Transverse colon (tissue), 4 donors: ENCODE measurements at regions not wholly inside any gene's neighbourhood (a gene's known extent, or its start where the extent isn't known, plus 50 kb on each side); places are given as distances from the start of the nearest gene placed in this dataset.

Source experiments
- DNase-seq: peaks from one replicate; pipeline ENCODE4 v3.0.0-alpha.2; 2019
- H3K27ac ChIP-seq, 4 donors: fragments of 200-600 bp; sonication (generic); 2 replicates each; pipeline ENCODE4 v1.5.1; 2016 to 2018; ENCODE audit warnings: inconsistent platforms in 4 of 4
- H3K27me3 ChIP-seq: fragments of 200-600 bp; sonication (generic); 2 replicates; pipeline ENCODE4 v1.5.1; 2017; ENCODE audit warnings: inconsistent platforms
- H3K36me3 ChIP-seq, 4 donors: fragments of 200-600 bp; sonication (generic); 2 replicates each; pipeline ENCODE4 v1.5.1; 2017 to 2019; ENCODE audit warnings: inconsistent platforms in 4 of 4
- H3K4me1 ChIP-seq, 4 donors: fragments of 200-600 bp; sonication (generic); 2 replicates each; pipeline ENCODE4 v1.5.1; 2017 to 2020; ENCODE audit warnings: inconsistent platforms in 4 of 4
- H3K4me3 ChIP-seq, 4 donors: fragments of 200-600 bp; sonication (generic); 1 replicate in 1 of 4; 2 replicates in 3 of 4; pipeline versions ENCODE4 v1.5.1 to v1.6.1; 2017 to 2019; ENCODE audit warnings: inconsistent platforms in 4 of 4
- H3K9me3 ChIP-seq, 2 donors: fragments of 200-600 bp; sonication (generic); 2 replicates each; pipeline ENCODE4 v1.5.1; 2017 to 2019; ENCODE audit warnings: inconsistent platforms in 2 of 2
- EP300 ChIP-seq: sonication (generic); formaldehyde crosslinking; IDR thresholded peaks from one replicate; pipeline ENCODE4 v1.6.1; 2017; ENCODE audit warnings: antibody characterized with exemption, low read depth
- POLR2A ChIP-seq: fragments of 450-650 bp; IDR thresholded peaks from one replicate; pipeline ENCODE4 v1.6.1; 2016; ENCODE audit warnings: antibody characterized with exemption, mild to moderate bottlenecking, moderate library complexity
- POLR2AphosphoS5 ChIP-seq, 3 donors: sonication (generic); formaldehyde crosslinking; IDR thresholded peaks; one replicate each; pipeline ENCODE4 v1.6.1; 2016; ENCODE audit warnings: antibody characterized with exemption in 3 of 3
- WGBS, 2 donors: methylation state at CpG; one replicate each; pipeline ENCODE4 v1.1.5; 2018; ENCODE audit warnings: low coverage in 1 of 2; 5-methylcytosine and 5-hydroxymethylcytosine counted together
- in situ Hi-C, 4 donors: fragments of 200-750 bp; cut with MboI; loops; one replicate each; pipeline versions ENCODE4 v1.15.0 to v1.15.1; 2017; ENCODE audit warnings: low sequenced_read_pairs in 3 of 4, low pct_ligation_motif_present in 1 of 4, low pct_unique_long_range_greater_than_20kb in 1 of 4
- intact Hi-C: fragments of 100-400 bp; cut with DNase I; formaldehyde crosslinking; loops from one replicate; pipeline ENCODE4 v1.15.1; 2023; ENCODE audit warnings: low total_unique reads
- TF ChIP-seq, protein P1 (sequence below), 5 experiments: fragments of 200-600 bp in 3 of 5; fragments of 450-650 bp in 2 of 5; sonication (generic) in 3 of 5; IDR thresholded peaks; 1 replicate in 2 of 5; 2 replicates in 3 of 5; pipeline ENCODE4 v1.5.1; 2016 to 2017; ENCODE audit warnings: antibody characterized with exemption in 5 of 5, inconsistent platforms in 3 of 5, mild to moderate bottlenecking in 2 of 5, moderate library complexity in 1 of 5

DNA sequence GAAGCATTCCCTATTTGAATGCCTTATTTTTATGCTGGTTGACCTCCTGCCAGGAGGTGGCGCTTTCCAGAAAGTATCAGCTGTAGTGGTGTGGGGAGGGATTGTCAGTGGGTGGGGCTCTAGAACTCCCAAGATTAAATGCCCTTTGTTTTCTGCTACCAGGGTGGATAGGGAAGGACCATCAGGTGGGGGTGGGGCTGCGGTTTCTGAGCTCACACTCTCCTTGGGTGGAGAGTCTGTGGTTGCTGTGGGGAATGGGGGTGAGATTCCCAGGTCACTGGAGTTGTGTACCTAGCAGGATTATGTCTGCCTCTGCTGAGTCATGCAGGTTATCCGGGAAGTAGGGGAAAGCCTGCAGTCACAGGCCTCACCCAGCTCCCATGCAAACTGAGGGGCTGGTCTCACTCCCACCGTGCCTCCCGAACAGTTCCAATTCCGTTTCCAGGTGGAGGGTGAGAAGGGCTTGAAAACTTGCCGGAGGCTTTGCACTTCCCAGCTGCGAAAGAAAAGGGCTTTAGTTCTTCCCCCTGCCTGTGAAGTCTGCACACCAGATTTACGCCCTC, 68.3 kb downstream of the ALG10B start:
- DNase-seq = no peak
- no peaks in the 10 kb centered on the region for H3K36me3 ChIP-seq
- no peaks in the 10 kb centered on the region for H3K4me1 ChIP-seq
- no peaks in the 10 kb centered on the region for H3K27me3 ChIP-seq
- 87 to 100% methylated on average over 1 to 9 of the region's 9 CpGs for WGBS, 2 donors
- in situ Hi-C loops (no loop called here), intact Hi-C loops (no loop called here)
- H3K9me3 ChIP-seq = peaks cover 0 to 7% of the 10 kb centered on the region in 2 donors
- no peak overlapping the region for H3K27ac ChIP-seq
- H3K4me3 ChIP-seq = no peak overlapping the region
- TF ChIP-seq EP300 = no peak
- TF ChIP-seq, protein P1, sequence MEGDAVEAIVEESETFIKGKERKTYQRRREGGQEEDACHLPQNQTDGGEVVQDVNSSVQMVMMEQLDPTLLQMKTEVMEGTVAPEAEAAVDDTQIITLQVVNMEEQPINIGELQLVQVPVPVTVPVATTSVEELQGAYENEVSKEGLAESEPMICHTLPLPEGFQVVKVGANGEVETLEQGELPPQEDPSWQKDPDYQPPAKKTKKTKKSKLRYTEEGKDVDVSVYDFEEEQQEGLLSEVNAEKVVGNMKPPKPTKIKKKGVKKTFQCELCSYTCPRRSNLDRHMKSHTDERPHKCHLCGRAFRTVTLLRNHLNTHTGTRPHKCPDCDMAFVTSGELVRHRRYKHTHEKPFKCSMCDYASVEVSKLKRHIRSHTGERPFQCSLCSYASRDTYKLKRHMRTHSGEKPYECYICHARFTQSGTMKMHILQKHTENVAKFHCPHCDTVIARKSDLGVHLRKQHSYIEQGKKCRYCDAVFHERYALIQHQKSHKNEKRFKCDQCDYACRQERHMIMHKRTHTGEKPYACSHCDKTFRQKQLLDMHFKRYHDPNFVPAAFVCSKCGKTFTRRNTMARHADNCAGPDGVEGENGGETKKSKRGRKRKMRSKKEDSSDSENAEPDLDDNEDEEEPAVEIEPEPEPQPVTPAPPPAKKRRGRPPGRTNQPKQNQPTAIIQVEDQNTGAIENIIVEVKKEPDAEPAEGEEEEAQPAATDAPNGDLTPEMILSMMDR (IDR thresholded peaks at IDR 0.05) = no peak
- TF ChIP-seq POLR2AphosphoS5 (IDR thresholded peaks at IDR 0.05) = no peak
- TF ChIP-seq POLR2A = no peak

DNA sequence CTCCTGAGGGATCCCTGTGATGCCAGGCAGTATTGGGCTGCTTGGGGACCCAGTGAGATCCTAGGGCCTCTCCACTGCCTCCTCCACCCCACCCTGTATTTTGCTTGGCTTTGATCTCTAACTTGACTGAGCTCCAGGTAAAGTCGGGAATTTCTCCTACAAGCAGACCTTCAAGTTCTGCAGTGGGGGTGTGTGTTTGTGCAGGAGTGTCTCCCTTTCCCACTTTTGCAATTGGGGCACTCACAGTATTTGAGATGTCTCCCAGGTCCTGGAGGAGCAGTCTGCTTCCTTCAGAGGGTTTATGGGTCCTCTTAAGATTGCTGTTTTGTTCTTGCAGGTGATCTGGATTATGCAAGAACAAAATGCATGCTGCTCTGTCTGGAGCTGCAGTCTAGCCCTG, 68.9 kb downstream of the ALG10B start:
- Histone ChIP-seq H3K4me3 (no peak overlapping the region), H3K9me3 (peaks cover 0 to 7% of the 10 kb centered on the region in 2 donors), H3K27ac (no peak overlapping the region), H3K36me3 (no peaks in the 10 kb centered on the region), H3K4me1 (no peaks in the 10 kb centered on the region), H3K27me3 (no peaks in the 10 kb centered on the region)
- in situ Hi-C loops = no loop called here
- intact Hi-C loops = no loop called here
- TF ChIP-seq, protein P1 (IDR thresholded peaks at IDR 0.05) = no peak
- no peak for TF ChIP-seq POLR2AphosphoS5 (IDR thresholded peaks at IDR 0.05)
- no peak for TF ChIP-seq EP300
- no peak for TF ChIP-seq POLR2A
- DNase-seq = no peak
- 38% methylated on average over 1 of the region's 1 CpG; no CpG with 5 or more reads in 1 of the 2 donors for WGBS, 2 donors

DNA sequence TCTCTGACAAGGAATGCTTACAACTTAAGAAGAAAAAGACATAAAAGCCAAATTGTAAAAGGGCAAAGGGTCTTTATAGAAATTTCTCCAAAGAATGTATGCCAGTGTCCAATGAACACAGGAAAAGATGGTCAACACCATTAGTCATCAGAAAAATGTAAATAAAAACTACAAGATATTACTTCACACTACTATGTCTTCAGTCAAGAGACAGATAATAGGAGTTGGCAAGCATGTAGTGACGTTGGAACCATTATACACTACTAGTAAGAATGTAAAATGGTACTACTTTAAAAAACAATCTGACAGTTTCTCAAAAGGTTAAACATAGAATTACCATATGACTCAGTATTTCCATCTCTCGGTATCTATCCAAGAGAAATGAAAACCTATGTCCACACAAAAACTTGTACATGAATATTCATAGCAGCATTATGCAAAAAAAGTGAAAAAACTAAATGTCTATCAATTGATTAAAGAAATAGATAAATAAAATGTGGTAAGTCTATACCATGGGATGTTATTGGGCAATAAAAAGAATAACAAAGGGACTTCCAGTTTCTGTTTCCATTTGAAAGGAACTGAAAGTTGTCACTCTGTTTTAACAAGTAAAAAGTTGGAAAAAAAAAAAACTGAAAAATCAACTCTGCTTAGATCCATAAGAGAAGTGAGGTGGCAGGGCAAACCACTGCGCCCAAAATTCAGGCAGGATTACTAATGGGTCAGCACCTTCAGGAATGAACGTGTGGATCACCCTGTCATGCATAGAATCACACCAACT, 69.8 kb downstream of the ALG10B start:
- Histone ChIP-seq H3K27me3 (no peaks in the 10 kb centered on the region), H3K4me1 (no peaks in the 10 kb centered on the region), H3K36me3 (no peaks in the 10 kb centered on the region), H3K4me3 (no peak overlapping the region), H3K9me3 (peaks cover 0 to 7% of the 10 kb centered on the region in 2 donors), H3K27ac (no peak overlapping the region)
- in situ Hi-C loops = no loop called here
- intact Hi-C loops = no loop called here
- TF ChIP-seq EP300 = no peak
- TF ChIP-seq, protein P1 (IDR thresholded peaks at IDR 0.05) = no peak
- no peak for TF ChIP-seq POLR2A
- no peak for TF ChIP-seq POLR2AphosphoS5 (IDR thresholded peaks at IDR 0.05)
- DNase-seq = no peak
- 44 to 62% methylated on average over 4 of the region's 4 CpGs for WGBS, 2 donors

DNA sequence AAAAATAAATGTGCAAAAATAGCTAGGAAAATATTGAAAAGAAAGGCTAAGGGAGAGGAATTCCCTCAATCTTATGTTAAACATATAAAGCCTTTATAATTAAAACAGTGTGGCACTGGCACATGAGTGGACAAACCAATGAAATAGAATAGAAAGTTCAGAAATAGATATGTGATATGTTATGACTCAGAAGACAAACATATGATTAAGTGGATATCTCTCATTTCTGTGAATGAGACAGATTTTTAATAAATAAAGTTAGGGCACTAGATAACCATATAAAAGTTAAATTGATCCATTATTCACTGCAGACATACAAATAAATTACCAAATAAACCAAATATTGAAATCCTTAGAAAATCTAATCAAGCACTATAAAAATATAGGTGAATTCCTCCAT, 73.0 kb downstream of the ALG10B start:
- Histone ChIP-seq H3K9me3 (no peaks in the 10 kb centered on the region), H3K27me3 (no peaks in the 10 kb centered on the region), H3K27ac (no peak overlapping the region), H3K36me3 (no peaks in the 10 kb centered on the region), H3K4me3 (no peak overlapping the region), H3K4me1 (no peaks in the 10 kb centered on the region)
- intact Hi-C loops (no loop called here), in situ Hi-C loops (no loop called here)
- DNase-seq = no peak
- TF ChIP-seq, protein P1 (IDR thresholded peaks at IDR 0.05) = no peak
- TF ChIP-seq POLR2AphosphoS5 (IDR thresholded peaks at IDR 0.05) = no peak
